Esophagus (tissue), 2 donors: ENCODE measurements at regions not wholly inside any gene's neighbourhood (a gene's known extent, or its start where the extent isn't known, plus 50 kb on each side); places are given as distances from the start of the nearest gene placed in this dataset.

ENCODE experiments used
- H3K27ac ChIP-seq, 2 donors: one replicate each; pipeline ENCODE4 v1.5.1; 2013; ENCODE audit warnings: low read depth in 2 of 2, mild to moderate bottlenecking in 2 of 2, inconsistent platforms in 1 of 2, low read length in 1 of 2, moderate library complexity in 1 of 2
- H3K27me3 ChIP-seq, 2 donors: one replicate each; pipeline ENCODE4 v1.6.1; 2013; ENCODE audit warnings: low read length in 2 of 2, control low read depth in 1 of 2, mild to moderate bottlenecking in 1 of 2; ENCODE audit not compliant: insufficient read depth in 2 of 2, control insufficient read depth in 1 of 2
- H3K36me3 ChIP-seq, 2 donors: one replicate each; pipeline ENCODE4 v1.6.1; 2013; ENCODE audit warnings: low read length in 1 of 2; ENCODE audit not compliant: control insufficient read depth in 2 of 2, insufficient read depth in 2 of 2
- H3K4me1 ChIP-seq, 2 donors: one replicate each; pipeline ENCODE4 v1.6.1; 2013; ENCODE audit warnings: low read length in 1 of 2; ENCODE audit not compliant: control insufficient read depth in 2 of 2, insufficient read depth in 2 of 2
- H3K4me3 ChIP-seq, 2 donors: one replicate each; pipeline ENCODE4 v1.5.1; 2013; ENCODE audit warnings: low read length in 2 of 2, mild to moderate bottlenecking in 2 of 2, low read depth in 1 of 2, moderate library complexity in 1 of 2
- H3K9me3 ChIP-seq, 2 donors: one replicate each; pipeline ENCODE4 v1.6.1; 2013; ENCODE audit warnings: mild to moderate bottlenecking in 2 of 2, low read depth in 1 of 2, low read length in 1 of 2, moderate library complexity in 1 of 2; ENCODE audit not compliant: control insufficient read depth in 2 of 2, insufficient read depth in 1 of 2
- WGBS, 2 donors: extraction: QIAGEN DNeasy Blood & Tissue Kit; methylation state at CpG; one replicate each; pipeline ENCODE4 v1.1.7; 2013; 5-methylcytosine and 5-hydroxymethylcytosine counted together
- donor health status: healthy with polysubstance abuse.
- donor health status: Bipolar disorder and iron deficiency.

GRCh38 chr21:16243396-16243795 is 513.6 kb downstream of the USP25 start:
- Histone ChIP-seq H3K9me3 (no peaks in the 10 kb centered on the region), H3K4me3 (no peak overlapping the region), H3K36me3 (no peaks in the 10 kb centered on the region), H3K27ac (no peak overlapping the region), H3K27me3 (no peaks in the 10 kb centered on the region), H3K4me1 (no peaks in the 10 kb centered on the region)
- 85 to 90% methylated on average over 2 of the region's 2 CpGs for WGBS, 2 donors

DNA sequence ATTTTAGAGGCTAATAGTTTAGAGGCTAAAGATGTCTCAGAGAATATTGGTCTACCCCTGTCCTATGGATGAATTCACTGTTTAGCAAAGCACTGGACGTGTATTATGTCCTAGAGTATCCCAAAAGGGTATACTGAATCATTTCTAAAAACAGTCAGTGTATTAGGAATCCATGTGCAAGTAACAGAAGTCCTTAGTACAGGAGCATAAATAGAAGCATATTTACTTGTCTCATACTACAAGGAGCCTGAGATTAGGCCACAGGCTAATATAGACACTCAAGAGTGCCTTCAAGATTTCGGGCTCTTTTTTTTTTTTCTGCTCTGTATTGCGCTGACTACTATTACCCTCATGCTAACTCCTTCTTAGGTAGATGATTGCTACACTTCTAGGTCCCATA is 518.9 kb downstream of the USP25 start:
- 91% methylated on average over 3 of the region's 3 CpGs for WGBS, 2 donors
- Histone ChIP-seq H3K27ac (no peak overlapping the region), H3K27me3 (no peaks in the 10 kb centered on the region), H3K9me3 (no peaks in the 10 kb centered on the region), H3K4me3 (no peak overlapping the region), H3K4me1 (no peaks in the 10 kb centered on the region), H3K36me3 (no peaks in the 10 kb centered on the region)

DNA sequence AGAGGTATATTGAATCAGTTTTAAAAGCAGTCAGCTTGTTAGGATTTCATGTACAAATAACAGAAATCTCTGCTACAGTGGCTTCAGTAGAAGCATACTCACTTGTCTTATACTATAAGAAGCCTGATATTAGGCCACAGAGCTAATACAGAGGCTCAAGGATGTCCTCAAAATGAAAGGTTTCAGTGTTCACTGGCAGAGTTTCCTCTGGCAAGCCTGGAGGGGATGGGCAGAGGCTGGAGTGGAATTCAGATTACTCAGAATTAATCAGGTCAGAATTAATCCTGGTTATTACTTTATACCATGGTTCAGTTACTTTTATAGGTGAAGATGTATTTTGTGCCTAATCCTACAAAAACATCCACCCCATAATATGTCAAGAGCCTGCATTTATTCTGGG is 520.5 kb downstream of the USP25 start:
- Histone ChIP-seq H3K27me3 (no peaks in the 10 kb centered on the region), H3K4me1 (no peaks in the 10 kb centered on the region), H3K4me3 (no peak overlapping the region), H3K9me3 (no peaks in the 10 kb centered on the region), H3K27ac (peak overlapping the region in 1 of 2 donors; percentile 12), H3K36me3 (no peaks in the 10 kb centered on the region)

DNA sequence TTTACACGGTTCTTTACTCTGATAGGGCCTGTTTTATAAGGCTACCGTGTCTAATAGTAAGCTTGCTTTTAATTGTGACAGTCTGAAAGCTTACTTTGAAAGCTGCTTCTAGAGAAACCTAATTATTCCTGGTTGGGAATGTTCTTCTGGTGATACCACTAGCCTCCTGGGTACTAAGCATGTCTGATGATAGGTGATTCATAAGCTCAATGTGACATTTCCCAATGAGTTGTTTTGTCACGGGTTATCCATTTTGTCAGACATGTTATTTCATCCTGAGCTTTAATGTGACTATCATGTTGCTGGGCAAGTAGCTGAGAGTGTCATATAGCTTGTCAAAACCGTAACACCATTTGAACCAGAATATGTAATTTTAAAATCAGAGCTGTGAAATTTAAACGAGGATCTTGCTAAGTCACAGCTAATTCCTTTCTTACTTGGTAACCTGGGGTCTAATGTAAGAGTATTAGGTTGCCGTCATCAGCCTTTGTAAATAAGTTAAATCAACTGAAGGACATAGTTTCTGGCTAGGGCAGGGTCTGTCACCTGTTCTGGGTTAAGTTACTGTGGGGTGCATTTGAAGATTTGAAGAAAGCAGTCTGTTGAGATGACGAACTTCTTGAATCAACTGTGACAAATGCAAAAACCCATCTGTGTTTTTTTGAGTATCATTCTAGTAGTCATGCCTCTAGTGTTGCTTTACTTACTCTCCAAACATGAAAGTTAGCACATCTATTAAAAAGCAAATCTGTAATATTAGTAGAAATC is 529.2 kb downstream of the USP25 start:
- WGBS, 2 donors = 82 to 91% methylated on average over 7 of the region's 7 CpGs
- no peak overlapping the region for H3K4me3 ChIP-seq
- no peak overlapping the region for H3K27ac ChIP-seq
- H3K9me3 ChIP-seq = no peaks in the 10 kb centered on the region
- no peaks in the 10 kb centered on the region for H3K27me3 ChIP-seq
- no peaks in the 10 kb centered on the region for H3K36me3 ChIP-seq
- no peaks in the 10 kb centered on the region for H3K4me1 ChIP-seq

- H3K27me3 ChIP-seq = no peaks in the 10 kb centered on the region
- no peaks in the 10 kb centered on the region for H3K4me1 ChIP-seq
- no peak overlapping the region for H3K4me3 ChIP-seq
- no peaks in the 10 kb centered on the region for H3K36me3 ChIP-seq
- H3K9me3 ChIP-seq = no peaks in the 10 kb centered on the region
- no peak overlapping the region for H3K27ac ChIP-seq
Observed at GRCh38 chr21:16262091-16262490, 532.3 kb downstream of the USP25 start.

- Histone ChIP-seq H3K27me3 (no peaks in the 10 kb centered on the region), H3K4me3 (no peak overlapping the region), H3K27ac (no peak overlapping the region), H3K4me1 (no peaks in the 10 kb centered on the region), H3K9me3 (no peaks in the 10 kb centered on the region), H3K36me3 (no peaks in the 10 kb centered on the region)
- 64 to 77% methylated on average over 4 of the region's 4 CpGs for WGBS, 2 donors
Observed at GRCh38 chr21:16264319-16264718, 534.5 kb downstream of the USP25 start.

- no peak overlapping the region for H3K4me3 ChIP-seq
- 89 to 91% methylated on average over 1 of the region's 1 CpG for WGBS, 2 donors
- no peak overlapping the region for H3K27ac ChIP-seq
- no peaks in the 10 kb centered on the region for H3K27me3 ChIP-seq
- no peaks in the 10 kb centered on the region for H3K9me3 ChIP-seq
- H3K36me3 ChIP-seq = no peaks in the 10 kb centered on the region
- H3K4me1 ChIP-seq = no peaks in the 10 kb centered on the region
Observed at GRCh38 chr21:16269476-16269875, 539.7 kb downstream of the USP25 start.

GRCh38 chr21:16279731-16280581 is 550.2 kb downstream of the USP25 start:
- Histone ChIP-seq H3K27me3 (no peaks in the 10 kb centered on the region), H3K4me1 (no peaks in the 10 kb centered on the region), H3K4me3 (peak overlapping the region in 1 of 2 donors; percentile 28), H3K27ac (no peak overlapping the region), H3K9me3 (no peaks in the 10 kb centered on the region), H3K36me3 (no peaks in the 10 kb centered on the region)
- WGBS, 2 donors = 43 to 47% methylated on average over 15 of the region's 15 CpGs

DNA sequence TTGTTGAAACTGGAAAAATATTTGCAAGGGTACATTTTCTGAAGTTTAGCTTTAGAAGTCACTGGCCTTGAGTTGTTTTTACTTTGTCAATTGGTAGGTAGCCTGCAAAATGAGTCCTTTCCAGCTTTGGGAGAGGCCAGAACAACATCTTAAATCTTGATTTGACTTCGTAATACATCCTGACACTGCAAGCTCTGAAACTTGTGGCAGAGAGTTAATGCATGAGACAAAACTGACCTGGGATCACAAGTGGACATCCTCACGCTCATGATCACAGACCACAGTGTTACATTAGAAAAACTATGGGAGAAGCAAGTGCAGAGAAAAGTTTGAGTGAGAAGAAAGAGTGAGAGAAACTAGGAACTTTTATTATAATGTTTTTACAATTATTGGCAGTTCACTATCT is 550.9 kb downstream of the USP25 start:
- no peaks in the 10 kb centered on the region for H3K27me3 ChIP-seq
- no peak overlapping the region for H3K27ac ChIP-seq
- no peak overlapping the region for H3K4me3 ChIP-seq
- WGBS, 2 donors = 51 to 57% methylated on average over 2 of the region's 2 CpGs
- H3K4me1 ChIP-seq = no peaks in the 10 kb centered on the region
- H3K36me3 ChIP-seq = no peaks in the 10 kb centered on the region
- no peaks in the 10 kb centered on the region for H3K9me3 ChIP-seq

GRCh38 chr21:16283516-16283915 is 553.7 kb downstream of the USP25 start:
- Histone ChIP-seq H3K27me3 (no peaks in the 10 kb centered on the region), H3K27ac (no peak overlapping the region), H3K4me3 (no peak overlapping the region), H3K36me3 (no peaks in the 10 kb centered on the region), H3K9me3 (no peaks in the 10 kb centered on the region), H3K4me1 (no peaks in the 10 kb centered on the region)
- WGBS, 2 donors = 90 to 91% methylated on average over 2 of the region's 2 CpGs
